Activated B cell treated with CpG ODN at 0.5 μM for 24 hours (primary cell): ENCODE measurements at regions not wholly inside any gene's neighbourhood (a gene's known extent, or its start where the extent isn't known, plus 50 kb on each side); places are given as distances from the start of the nearest gene placed in this dataset.

Experiments used
- ATAC-seq: fragments of 200-7000 bp; cut with Tn5 transposase; one replicate; pipeline ENCODE4 v1.10.0; 2021; ENCODE audit warnings: low read depth, mild to moderate bottlenecking, moderate library complexity
- CTCF ChIA-PET: fragments of 350-600 bp; sonication (Branson Sonifier 250); formaldehyde crosslinking; loops from one replicate; lab custom pipeline; 2021; ENCODE audit warnings: antibody characterized with exemption; lab: Charles Lee
- POLR2A ChIA-PET: fragments of 350-600 bp; sonication (Branson Sonifier 250); formaldehyde crosslinking; loops from one replicate; lab custom pipeline; 2021; ENCODE audit warnings: antibody characterized with exemption; lab: Charles Lee
- DNase-seq: peaks from one replicate; pipeline ENCODE4 v3.0.0; 2022
- H3K27ac Mint-ChIP-seq: one replicate; pipeline ENCODE4 v1.8.0; 2020; ENCODE audit warnings: mixed read lengths
- H3K27me3 Mint-ChIP-seq: one replicate; pipeline ENCODE4 v1.8.0; 2021; ENCODE audit warnings: mixed read lengths
- H3K36me3 Mint-ChIP-seq: one replicate; pipeline ENCODE4 v1.8.0; 2021; ENCODE audit warnings: low read depth, mixed read lengths
- H3K4me1 Mint-ChIP-seq: one replicate; pipeline ENCODE4 v1.8.0; 2021; ENCODE audit warnings: mixed read lengths
- H3K4me3 Mint-ChIP-seq: one replicate; pipeline ENCODE4 v1.8.0; 2020; ENCODE audit warnings: mild to moderate bottlenecking, mixed read lengths
- H3K9me3 Mint-ChIP-seq: one replicate; pipeline ENCODE4 v1.8.0; 2020; ENCODE audit warnings: mixed read lengths
- intact Hi-C: fragments of 100-400 bp; cut with micrococcal nuclease; formaldehyde crosslinking; loops from one replicate; pipeline ENCODE4 v1.15.1; 2024
- TF ChIP-seq, protein P1 (sequence below): fragments of 200-600 bp; IDR thresholded peaks from one replicate; pipeline ENCODE4 v1.8.0; 2022; ENCODE audit warnings: antibody characterized with exemption, mild to moderate bottlenecking

DNA sequence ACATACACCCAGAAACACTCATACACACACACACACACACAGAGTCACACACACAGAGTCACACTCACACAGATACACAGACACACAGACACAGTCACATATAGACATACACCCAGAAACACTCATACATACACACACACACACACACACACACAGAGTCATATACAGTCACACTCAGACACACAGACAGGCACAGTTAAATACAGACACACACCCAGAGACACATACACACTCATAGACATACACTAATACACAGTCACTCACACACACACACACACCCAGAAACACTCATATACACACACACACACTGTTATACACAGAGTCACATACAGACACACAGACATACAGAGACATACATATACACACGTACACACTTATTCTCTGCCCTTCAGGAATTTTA lies 250.9 kb downstream of the QKI start:
- DNase-seq (no peak), ATAC-seq (no peak)
- Mint-ChIP-seq H3K36me3 (no peaks in the 10 kb centered on the region), H3K27ac (no peak overlapping the region), H3K4me1 (peaks cover 37% of the 10 kb centered on the region), H3K4me3 (no peak overlapping the region), H3K9me3 (no peaks in the 10 kb centered on the region), H3K27me3 (no peaks in the 10 kb centered on the region)
- intact Hi-C loops: loop anchor here (5.0 kb wide), 2 partner anchors 93 to 208 kb away; no protein-coding TSS in a partner anchor
- ChIA-PET POLR2A (interaction anchor here (1.0 to 1.2 kb wide), 2 partner anchors 41 to 44 kb away, joined by 4 to 5 read pairs; no protein-coding TSS in a partner anchor), CTCF (interaction anchor here (0.7 kb wide), 1 partner anchor 86 kb away, joined by 4 read pairs; no protein-coding TSS in a partner anchor)
- TF ChIP-seq, protein P1, sequence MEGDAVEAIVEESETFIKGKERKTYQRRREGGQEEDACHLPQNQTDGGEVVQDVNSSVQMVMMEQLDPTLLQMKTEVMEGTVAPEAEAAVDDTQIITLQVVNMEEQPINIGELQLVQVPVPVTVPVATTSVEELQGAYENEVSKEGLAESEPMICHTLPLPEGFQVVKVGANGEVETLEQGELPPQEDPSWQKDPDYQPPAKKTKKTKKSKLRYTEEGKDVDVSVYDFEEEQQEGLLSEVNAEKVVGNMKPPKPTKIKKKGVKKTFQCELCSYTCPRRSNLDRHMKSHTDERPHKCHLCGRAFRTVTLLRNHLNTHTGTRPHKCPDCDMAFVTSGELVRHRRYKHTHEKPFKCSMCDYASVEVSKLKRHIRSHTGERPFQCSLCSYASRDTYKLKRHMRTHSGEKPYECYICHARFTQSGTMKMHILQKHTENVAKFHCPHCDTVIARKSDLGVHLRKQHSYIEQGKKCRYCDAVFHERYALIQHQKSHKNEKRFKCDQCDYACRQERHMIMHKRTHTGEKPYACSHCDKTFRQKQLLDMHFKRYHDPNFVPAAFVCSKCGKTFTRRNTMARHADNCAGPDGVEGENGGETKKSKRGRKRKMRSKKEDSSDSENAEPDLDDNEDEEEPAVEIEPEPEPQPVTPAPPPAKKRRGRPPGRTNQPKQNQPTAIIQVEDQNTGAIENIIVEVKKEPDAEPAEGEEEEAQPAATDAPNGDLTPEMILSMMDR: no peak

DNA sequence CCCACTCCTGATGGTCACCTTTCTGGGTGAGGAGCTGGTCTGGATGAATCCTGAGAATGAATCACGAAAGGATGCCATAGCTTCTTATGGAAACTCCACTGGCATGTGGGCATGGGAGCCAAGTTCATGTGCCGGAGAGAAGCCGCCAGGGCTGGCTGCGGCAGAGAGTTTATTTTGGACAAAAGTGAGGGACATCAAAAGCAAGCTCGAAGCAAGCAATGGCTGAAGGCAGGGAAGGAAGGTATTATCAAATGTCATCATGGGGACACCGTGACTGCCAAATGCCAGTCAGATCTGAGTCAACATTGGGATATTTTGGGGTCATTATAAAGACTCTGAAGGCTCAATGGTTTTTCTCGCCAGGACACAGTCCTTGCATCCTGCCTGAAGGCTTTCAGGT lies 249.1 kb downstream of the QKI start:
- ChIA-PET POLR2A (no interaction called here), CTCF (no interaction called here)
- H3K9me3 Mint-ChIP-seq: no peaks in the 10 kb centered on the region
- DNase-seq: no peak
- intact Hi-C loops: no loop called here
- H3K36me3 Mint-ChIP-seq: no peaks in the 10 kb centered on the region
- H3K4me3 Mint-ChIP-seq: no peak overlapping the region
- no peak for ATAC-seq
- H3K27ac Mint-ChIP-seq: no peak overlapping the region
- H3K27me3 Mint-ChIP-seq: no peaks in the 10 kb centered on the region
- peaks cover 37% of the 10 kb centered on the region for H3K4me1 Mint-ChIP-seq
- TF ChIP-seq, protein P1: no peak

DNA sequence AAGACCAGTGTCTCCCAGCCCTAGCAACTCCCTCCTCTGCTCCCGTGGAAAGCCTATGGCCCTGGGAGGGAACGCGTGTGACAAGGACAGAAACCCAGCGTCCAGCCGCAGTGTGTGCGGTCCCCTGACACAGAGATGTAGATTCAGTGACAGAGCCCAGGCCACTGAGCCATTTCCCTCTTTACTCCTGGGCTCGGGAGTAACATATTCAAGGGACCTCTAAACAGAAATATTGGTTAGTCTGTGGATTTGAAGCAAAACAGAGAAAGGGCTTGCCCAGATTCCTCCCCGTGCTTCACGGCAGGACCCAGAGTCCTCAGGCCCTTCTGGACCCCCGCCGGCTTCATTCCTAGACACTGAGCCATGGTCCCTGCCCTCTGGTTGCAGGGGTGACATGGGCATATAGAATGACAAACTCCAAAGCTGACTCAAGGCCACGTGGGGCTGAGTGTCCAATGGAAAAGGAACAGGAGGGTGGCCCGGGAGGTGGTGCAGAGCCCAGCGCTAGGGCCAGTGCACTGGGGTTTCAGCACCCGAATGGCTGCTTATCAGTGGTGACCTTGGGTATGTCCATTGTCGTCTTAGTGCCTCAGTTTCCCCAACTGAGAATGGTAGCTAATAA lies 248.2 kb downstream of the QKI start:
- no peaks in the 10 kb centered on the region for H3K36me3 Mint-ChIP-seq
- H3K4me3 Mint-ChIP-seq: no peak overlapping the region
- no peaks in the 10 kb centered on the region for H3K9me3 Mint-ChIP-seq
- no peaks in the 10 kb centered on the region for H3K27me3 Mint-ChIP-seq
- DNase-seq: no peak
- no peak for ATAC-seq
- peaks cover 39% of the 10 kb centered on the region for H3K4me1 Mint-ChIP-seq
- no peak overlapping the region for H3K27ac Mint-ChIP-seq
- CTCF ChIA-PET: no interaction called here
- TF ChIP-seq, protein P1: no peak
- intact Hi-C loops: no loop called here
- POLR2A ChIA-PET: no interaction called here

DNA sequence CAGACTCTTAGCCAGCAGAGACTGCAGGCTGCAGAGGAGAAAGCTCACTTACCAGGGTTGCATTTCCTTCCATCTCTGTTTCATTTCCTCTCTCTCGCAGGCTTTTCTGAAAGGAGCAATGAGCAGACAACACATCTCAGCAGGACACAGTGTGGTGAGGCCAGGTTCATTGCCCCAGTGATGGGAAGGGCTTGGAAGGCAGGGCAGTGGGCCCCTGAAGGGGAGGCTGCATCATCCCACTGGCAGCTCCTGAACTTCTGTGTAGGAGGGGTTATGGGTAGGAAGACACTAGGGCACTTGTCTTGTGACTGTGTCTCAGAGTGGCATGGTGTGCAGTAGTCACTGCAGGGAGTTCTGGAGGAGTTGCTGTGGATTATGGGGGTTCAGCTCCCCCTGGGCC lies 246.8 kb downstream of the QKI start:
- Mint-ChIP-seq H3K9me3 (no peaks in the 10 kb centered on the region), H3K27me3 (no peaks in the 10 kb centered on the region), H3K36me3 (no peaks in the 10 kb centered on the region), H3K4me1 (peaks cover 39% of the 10 kb centered on the region), H3K4me3 (peak overlapping the region; percentile 39), H3K27ac (peak overlapping the region; percentile 68)
- ATAC-seq (peak; percentile 87), DNase-seq (peak; percentile 21)
- TF ChIP-seq, protein P1: no peak
- ChIA-PET POLR2A (interaction anchor here (1.2 kb wide), 1 partner anchor 47 kb away, joined by 3 read pairs; no protein-coding TSS in a partner anchor), CTCF (no interaction called here)
- intact Hi-C loops: no loop called here

DNA sequence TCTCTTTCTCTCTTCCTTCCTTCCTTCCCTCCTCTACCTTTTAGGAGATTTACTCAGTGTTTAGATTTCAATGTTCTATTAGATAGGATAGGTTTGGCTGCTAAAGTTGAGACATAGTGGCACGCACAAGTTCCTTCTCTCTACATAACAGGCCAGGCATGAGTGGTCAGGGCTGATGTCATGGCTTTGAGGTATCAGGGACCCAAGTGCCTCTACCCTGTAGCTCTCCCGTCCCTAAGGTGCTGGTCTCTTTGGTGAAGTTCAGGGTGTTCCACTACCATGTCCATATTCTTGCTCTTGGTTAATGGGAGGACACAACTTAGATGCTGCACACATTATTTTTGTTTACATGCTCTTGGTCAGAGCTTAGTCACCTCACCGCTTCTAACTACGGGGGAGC lies 245.3 kb downstream of the QKI start:
- no peak overlapping the region for H3K27ac Mint-ChIP-seq
- no peaks in the 10 kb centered on the region for H3K27me3 Mint-ChIP-seq
- H3K36me3 Mint-ChIP-seq: no peaks in the 10 kb centered on the region
- ATAC-seq (peak; percentile 66), DNase-seq (no peak)
- POLR2A ChIA-PET: no interaction called here
- intact Hi-C loops: no loop called here
- TF ChIP-seq, protein P1: no peak
- H3K9me3 Mint-ChIP-seq: no peaks in the 10 kb centered on the region
- CTCF ChIA-PET: no interaction called here
- H3K4me1 Mint-ChIP-seq: peaks cover 39% of the 10 kb centered on the region
- H3K4me3 Mint-ChIP-seq: no peak overlapping the region
